H1 (cell line): ENCODE measurements at regions not wholly inside any gene's neighbourhood (a gene's known extent, or its start where the extent isn't known, plus 50 kb on each side); places are given as distances from the start of the nearest gene placed in this dataset.

Experiments
- CTCF ChIA-PET: fragments of 300-600 bp; sonication (Branson Sonifier 250); formaldehyde crosslinking; loops from one replicate; lab custom pipeline; 2021; ENCODE audit not compliant: partially characterized antibody; lab: Charles Lee
- POLR2A ChIA-PET: fragments of 300-600 bp; sonication (Branson Sonifier 250); formaldehyde crosslinking; loops from one replicate; lab custom pipeline; 2021; ENCODE audit warnings: inconsistent platforms; ENCODE audit not compliant: partially characterized antibody; lab: Charles Lee
- DNase-seq, 2 experiments: peaks; one replicate each; pipeline versions ENCODE4 v3.0.0 to v3.0.0-alpha.2; 2010 to 2022; ENCODE audit warnings: low spot score in 2 of 2, low read depth in 1 of 2, mixed read lengths in 1 of 2
- FAIRE-seq: peaks from 2 replicates; lab custom pipeline; 2011; peaks lifted over from hg19 to GRCh38; lab: Jason Lieb, UNC
- H2AFZ ChIP-seq: 2 replicates; pipeline ENCODE4 v1.8.1; 2012; ENCODE audit warnings: low read length, inconsistent platforms
- H2AK5ac ChIP-seq: 2 replicates; pipeline ENCODE4 v1.6.1; 2013; ENCODE audit warnings: low read depth, low read length
- H2BK120ac ChIP-seq: replicated peaks from 2 replicates; pipeline ENCODE3; 2013; ENCODE audit warnings: low read depth, low read length, inconsistent platforms
- H2BK12ac ChIP-seq: 2 replicates; pipeline ENCODE4 v1.6.1; 2013; ENCODE audit warnings: low read depth, low read length
- H2BK15ac ChIP-seq: 2 replicates; pipeline ENCODE4 v1.6.1; 2013; ENCODE audit warnings: low read length
- H2BK20ac ChIP-seq: 2 replicates; pipeline ENCODE4 v1.6.1; 2013; ENCODE audit warnings: low read length
- H2BK5ac ChIP-seq: 2 replicates; pipeline ENCODE4 v1.6.1; 2013; ENCODE audit warnings: low read depth, low read length
- H3K14ac ChIP-seq: 2 replicates; pipeline ENCODE4 v1.6.1; 2013; ENCODE audit warnings: inconsistent platforms; ENCODE audit not compliant: insufficient read length
- H3K18ac ChIP-seq: 2 replicates; pipeline ENCODE4 v1.6.1; 2013; ENCODE audit warnings: low read length; ENCODE audit errors: extremely low read depth
- H3K23ac ChIP-seq: 2 replicates; pipeline ENCODE4 v1.6.1; 2013; ENCODE audit warnings: inconsistent platforms; ENCODE audit not compliant: insufficient read length
- H3K23me2 ChIP-seq: 2 replicates; pipeline ENCODE4 v1.6.1; 2013; ENCODE audit warnings: low read depth, low read length
- H3K27ac ChIP-seq: 2 replicates; pipeline ENCODE4 v1.6.1; 2011; ENCODE audit warnings: low read depth, low read length, inconsistent platforms
- H3K27me3 ChIP-seq, 4 experiments: replicated peaks in 1 of 4; 1 replicate in 1 of 4; 2 replicates in 3 of 4; pipeline versions ENCODE4 v1.6.1 to v1.8.1; 2011 to 2013; ENCODE audit warnings: low read length in 3 of 4, mild to moderate bottlenecking in 3 of 4, inconsistent platforms in 2 of 4, mixed read lengths in 2 of 4, moderate library complexity in 1 of 4; ENCODE audit not compliant: control insufficient read depth in 3 of 4, insufficient read depth in 3 of 4; ENCODE audit errors: extremely low read depth in 1 of 4
- H3K36me3 ChIP-seq, 4 experiments: 2 replicates each; pipeline versions ENCODE4 v1.6.1 to v1.8.1; 2011 to 2013; ENCODE audit warnings: mild to moderate bottlenecking in 4 of 4, low read length in 3 of 4, moderate library complexity in 2 of 4, control low read depth in 1 of 4, inconsistent platforms in 1 of 4; ENCODE audit not compliant: insufficient read depth in 4 of 4, control insufficient read depth in 2 of 4
- H3K4ac ChIP-seq: replicated peaks from 2 replicates; pipeline ENCODE3; 2013; ENCODE audit warnings: low read length, low read depth, mixed read lengths, inconsistent platforms; ENCODE audit not compliant: insufficient read length
- H3K4me1 ChIP-seq, 4 experiments: replicated peaks in 1 of 4; 1 replicate in 1 of 4; 2 replicates in 3 of 4; pipeline versions ENCODE4 v1.6.1 to v1.8.1; 2011 to 2013; ENCODE audit warnings: low read length in 3 of 4, inconsistent platforms in 2 of 4, mixed read lengths in 1 of 4; ENCODE audit not compliant: insufficient read depth in 4 of 4, control insufficient read depth in 3 of 4
- H3K4me2 ChIP-seq, 2 experiments: 2 replicates each; pipeline versions ENCODE4 v1.6.1 to v1.8.1; 2011 to 2013; ENCODE audit warnings: low read depth in 2 of 2, low read length in 2 of 2, control low read depth in 1 of 2, inconsistent platforms in 1 of 2, mild to moderate bottlenecking in 1 of 2; ENCODE audit not compliant: insufficient read depth in 1 of 2
- H3K4me3 ChIP-seq, 4 experiments: fragments of 200-600, 300-600 bp in 1 of 4; sonication (generic), shearing (Covaris generic), sonication (Bioruptor Twin) in 1 of 4; 2 replicates each; pipeline versions ENCODE4 v1.5.1 to v1.8.1; 2011 to 2016; ENCODE audit warnings: low read length in 4 of 4, low read depth in 3 of 4, control low read depth in 2 of 4, inconsistent platforms in 2 of 4, mild to moderate bottlenecking in 2 of 4, mixed read lengths in 1 of 4, moderate library complexity in 1 of 4; ENCODE audit not compliant: insufficient read depth in 2 of 4; ENCODE audit errors: extremely low read depth in 1 of 4
- H3K56ac ChIP-seq: replicated peaks from 2 replicates; pipeline ENCODE3; 2013; ENCODE audit warnings: low read depth, mild to moderate bottlenecking, mixed read lengths, low read length, inconsistent platforms; ENCODE audit not compliant: insufficient read length
- H3K79me1 ChIP-seq: 2 replicates; pipeline ENCODE4 v1.6.1; 2013; ENCODE audit warnings: low read depth, low read length, control low read depth
- H3K79me2 ChIP-seq, 2 experiments: 2 replicates each; pipeline versions ENCODE4 v1.6.1 to v1.8.1; 2012 to 2013; ENCODE audit warnings: low read length in 2 of 2, mild to moderate bottlenecking in 2 of 2, inconsistent platforms in 1 of 2; ENCODE audit not compliant: insufficient read depth in 2 of 2, control insufficient read depth in 1 of 2
- H3K9ac ChIP-seq, 4 experiments: replicated peaks in 1 of 4; 1 replicate in 1 of 4; 2 replicates in 3 of 4; pipeline versions ENCODE4 v1.6.1 to v1.8.1; 2011 to 2013; ENCODE audit warnings: low read depth in 3 of 4, low read length in 3 of 4, control low read depth in 2 of 4, mild to moderate bottlenecking in 2 of 4, moderate library complexity in 2 of 4, inconsistent platforms in 1 of 4; ENCODE audit errors: extremely low read depth in 1 of 4
- H3K9me3 ChIP-seq, 2 experiments: 2 replicates each; pipeline versions ENCODE4 v1.6.1 to v1.8.1; 2012 to 2013; ENCODE audit warnings: mild to moderate bottlenecking in 2 of 2, moderate library complexity in 2 of 2, control low read depth in 1 of 2, inconsistent platforms in 1 of 2, low read depth in 1 of 2, low read length in 1 of 2, mixed read lengths in 1 of 2; ENCODE audit not compliant: insufficient read depth in 2 of 2
- H4K20me1 ChIP-seq, 2 experiments: replicated peaks in 1 of 2; 2 replicates each; pipeline versions ENCODE3 to v1.8.1; 2011 to 2013; ENCODE audit warnings: inconsistent platforms in 2 of 2, low read length in 2 of 2, mild to moderate bottlenecking in 1 of 2; ENCODE audit not compliant: insufficient read depth in 2 of 2, control insufficient read depth in 1 of 2
- H4K5ac ChIP-seq: 2 replicates; pipeline ENCODE4 v1.6.1; 2013; ENCODE audit warnings: low read length, low read depth, mixed read lengths, inconsistent platforms; ENCODE audit not compliant: insufficient read length
- H4K8ac ChIP-seq: 2 replicates; pipeline ENCODE4 v1.8.0; 2013; ENCODE audit warnings: mild to moderate bottlenecking, moderate library complexity, low read length, inconsistent platforms; ENCODE audit not compliant: insufficient read depth; ENCODE audit errors: extremely low read depth
- H4K91ac ChIP-seq: replicated peaks from 2 replicates; pipeline ENCODE3; 2013; ENCODE audit warnings: low read length, mixed read lengths, inconsistent platforms; ENCODE audit not compliant: insufficient read length
- ATF2 ChIP-seq: IDR thresholded peaks from 2 replicates; pipeline ENCODE4 v1.6.1; 2012; ENCODE audit warnings: low read length, inconsistent platforms
- CEBPB ChIP-seq: IDR thresholded peaks from 2 replicates; pipeline ENCODE4 v1.6.1; 2012; ENCODE audit warnings: low read depth, low read length
- CHD2 ChIP-seq: IDR thresholded peaks from 2 replicates; pipeline ENCODE4 v1.6.1; 2012; ENCODE audit warnings: low read length, improper control_type of control experiment
- CREB1 ChIP-seq: IDR thresholded peaks from 2 replicates; pipeline ENCODE4 v1.6.1; 2012; ENCODE audit warnings: inconsistent platforms
- CTCF ChIP-seq, 3 experiments: IDR thresholded peaks; 1 replicate in 2 of 3; 2 replicates in 1 of 3; pipeline versions ENCODE4 v1.5.1 to v1.6.1; 2011; ENCODE audit warnings: low read length in 3 of 3, mild to moderate bottlenecking in 3 of 3, inconsistent platforms in 2 of 3, low read depth in 1 of 3, moderate library complexity in 1 of 3; ENCODE audit not compliant: insufficient read depth in 1 of 3; ENCODE audit errors: control extremely low read depth in 1 of 3
- FOSL1 ChIP-seq: IDR thresholded peaks from 2 replicates; pipeline ENCODE4 v1.6.1; 2011; ENCODE audit warnings: mild to moderate bottlenecking, low read depth, low read length, moderate library complexity; ENCODE audit not compliant: insufficient read depth
- GABPA ChIP-seq: IDR thresholded peaks from 2 replicates; pipeline ENCODE4 v1.6.1; 2011; ENCODE audit warnings: mild to moderate bottlenecking, low read length, moderate library complexity, borderline replicate concordance; ENCODE audit not compliant: insufficient read depth
- NANOG ChIP-seq: IDR thresholded peaks from 2 replicates; pipeline ENCODE4 v1.6.1; 2011; ENCODE audit warnings: low read length, low read depth, mild to moderate bottlenecking, inconsistent platforms; ENCODE audit not compliant: insufficient read depth, poor library complexity, severe bottlenecking
- NRF1 ChIP-seq: IDR thresholded peaks from 2 replicates; pipeline ENCODE4 v1.6.1; 2011; ENCODE audit warnings: mild to moderate bottlenecking, low read depth, low read length, improper control_type of control experiment
- POLR2AphosphoS5 ChIP-seq: IDR thresholded peaks from 2 replicates; pipeline ENCODE4 v1.6.1; 2011; ENCODE audit warnings: low read depth, low read length
- TBP ChIP-seq: IDR thresholded peaks from 2 replicates; pipeline ENCODE4 v1.6.1; 2011; ENCODE audit warnings: low read depth, low read length, improper control_type of control experiment

- no peak overlapping the region for H4K91ac ChIP-seq
- H3K4me2 ChIP-seq, result no peak overlapping the region
- no peak overlapping the region for H3K4me3 ChIP-seq
- no peaks in the 10 kb centered on the region for H3K4me1 ChIP-seq
- no peak overlapping the region for H3K27ac ChIP-seq
- no peak overlapping the region for H2AFZ ChIP-seq
- no peak overlapping the region for H2AK5ac ChIP-seq
- no peaks in the 10 kb centered on the region for H3K79me2 ChIP-seq
- 0 out of 7 replicates have a peak, but pooled peaks cover 0 to 2% (median 0%) of the 10 kb centered on the region in 4 experiments for H3K27me3 ChIP-seq
- H3K14ac ChIP-seq, result no peak overlapping the region
- DNase-seq (no peak), FAIRE-seq (no peak)
- H3K36me3 ChIP-seq, result no peaks in the 10 kb centered on the region
- no peak overlapping the region for H2BK120ac ChIP-seq
- H3K23me2 ChIP-seq, result no peaks in the 10 kb centered on the region
- no peak overlapping the region for H2BK5ac ChIP-seq
- no peak overlapping the region for H3K18ac ChIP-seq
- H3K4ac ChIP-seq, result no peak overlapping the region
- no peak overlapping the region for H3K9ac ChIP-seq
- H3K23ac ChIP-seq, result no peak overlapping the region
- no peak overlapping the region for H2BK15ac ChIP-seq
- H2BK12ac ChIP-seq, result no peak overlapping the region
- CTCF ChIA-PET, result no interaction called here
- POLR2A ChIA-PET, result no interaction called here
- no peak overlapping the region for H4K8ac ChIP-seq
- H3K56ac ChIP-seq, result no peak overlapping the region
- H4K5ac ChIP-seq, result no peak overlapping the region
- H3K79me1 ChIP-seq, result no peaks in the 10 kb centered on the region
- H4K20me1 ChIP-seq, result no peaks in the 10 kb centered on the region
- no peak overlapping the region for H2BK20ac ChIP-seq
- peaks cover 80 to 82% of the 10 kb centered on the region in 2 experiments for H3K9me3 ChIP-seq
- TF ChIP-seq CHD2 (no peak), TBP (no peak), NRF1 (no peak), CEBPB (no peak), CTCF (IDR thresholded peaks at IDR 0.05; ENCODE audit: control extremely low read depth in 1 of 3, insufficient read depth in 1 of 3, low read depth in 1 of 3, low read length in 3 of 3) (no peak), CREB1 (no peak), ATF2 (no peak), NANOG (no peak), FOSL1 (no peak), POLR2AphosphoS5 (no peak), GABPA (no peak)
Measured at GRCh38 chr16:35182043-35182677, 1722.7 kb downstream of the TP53TG3F start.
